ENCODE measurements at regions not wholly inside any gene's neighbourhood (a gene's known extent, or its start where the extent isn't known, plus 50 kb on each side); places are given as distances from the start of the nearest gene placed in this dataset.

GRCh38 chr2:203796248-203797010 is 71.1 kb upstream of the CTLA4 start:
- Histone ChIP-seq H4K20me1 (ENCODE audit: control insufficient read depth, insufficient read depth) (no peaks in the 10 kb centered on the region), H3K9ac (ENCODE audit: control insufficient read depth, insufficient read depth, low read length) (no peak overlapping the region), H3K9me3 (replicated peaks; ENCODE audit: control insufficient read depth, insufficient read depth, low read length) (peaks cover 3% of the 10 kb centered on the region; the same call in 2 of the 3 replicates), H3K27ac (ENCODE audit: control insufficient read depth, insufficient read depth) (no peak overlapping the region), H3K79me2 (ENCODE audit: control insufficient read depth, insufficient read depth, low read length) (no peaks in the 10 kb centered on the region), H3K4me1 (ENCODE audit: control insufficient read depth, insufficient read depth, low read length) (peaks cover 20% of the 10 kb centered on the region), H3K4me2 (ENCODE audit: control insufficient read depth, insufficient read depth) (no peak overlapping the region), H3K27me3 (replicated peaks in 1 of 2; ENCODE audit: control insufficient read depth in 2 of 2, insufficient read depth in 2 of 2, low read length in 1 of 2) (peaks cover 0 to 2% of the 10 kb centered on the region in 2 experiments; a peak in 2 of 4 replicates), H3K4me3 (no peak overlapping the region), H3K36me3 (ENCODE audit: control insufficient read depth in 2 of 2, insufficient read depth in 2 of 2, low read length in 1 of 2) (no peaks in the 10 kb centered on the region), H2AFZ (ENCODE audit: control insufficient read depth, low read depth, low read length) (no peak overlapping the region)
- 76% methylated on average over 5 of the region's 5 CpGs for whole genome bisulfite sequencing (ENCODE audit: insufficient coverage, insufficient replicate concordance, low lambda C conversion rate, missing lambda C conversion rate)
- in situ Hi-C loops (cut with MboI) (no loop called here), intact Hi-C loops (cut with micrococcal nuclease; ENCODE audit: unreplicated experiment) (no loop called here)
- RAD21 ChIA-PET (ENCODE audit: unreplicated experiment), result no interaction called here
- CTCF ChIA-PET, result interaction anchor here (0.5 kb wide), 1 partner anchor 369 kb away, joined by 3 read pairs; no protein-coding TSS in a partner anchor
- ATAC-seq, result no peak
- POLR2A ChIA-PET, result no interaction called here
- no TSS peak for BruUV-seq (replicated peaks)
- no peak for DNase-seq (ENCODE audit: low read depth, low spot score)
- no peak for FAIRE-seq
- SMC1A ChIA-PET (ENCODE audit: uncharacterized antibody, unreplicated experiment), result interaction anchor here (0.9 to 1.1 kb wide), 2 partner anchors 10 to 381 kb away, joined by 3 read pairs; no protein-coding TSS in a partner anchor
- TF ChIP-seq ZNF24 (IDR thresholded peaks at IDR 0.05) (peak; percentile 88), ZNF274 (IDR thresholded peaks at IDR 0.05; ENCODE audit: insufficient read depth, insufficient read length) (no peak), ZNF207 (IDR thresholded peaks at IDR 0.05; ENCODE audit: borderline replicate concordance) (no peak), SREBF2 (IDR thresholded peaks at IDR 0.05; ENCODE audit: low read length) (no peak), POLR2A (IDR thresholded peaks at IDR 0.05; ENCODE audit: low read depth, low read length) (no peak), SREBF1 (IDR thresholded peaks at IDR 0.05; ENCODE audit: low read length) (no peak), LARP7 (IDR thresholded peaks at IDR 0.05) (no peak)

GRCh38 chr2:203797276-203797675 is 70.3 kb upstream of the CTLA4 start:
- no peaks in the 10 kb centered on the region; a peak in 1 of 4 replicates for H3K27me3 ChIP-seq (replicated peaks in 1 of 2; ENCODE audit: control insufficient read depth in 2 of 2, insufficient read depth in 2 of 2, low read length in 1 of 2)
- TF ChIP-seq RAD21 (IDR thresholded peaks at IDR 0.05; ENCODE audit: insufficient read depth, low read depth, low read length) (no peak), MYB (IDR thresholded peaks at IDR 0.05; ENCODE audit: borderline replicate concordance, low read depth, low read length) (no peak), CUX1 (IDR thresholded peaks at IDR 0.05; ENCODE audit: insufficient replicate concordance, low read depth, low read length) (no peak), HDGF (IDR thresholded peaks at IDR 0.05) (no peak), SMC3 (IDR thresholded peaks at IDR 0.05; ENCODE audit: borderline replicate concordance, low read length) (no peak)

More at GRCh38 chr2:203797276-203797675, 70.3 kb upstream of the CTLA4 start:
- ChIA-PET CTCF (interaction anchor here (0.5 kb wide), 1 partner anchor 370 kb away, joined by 3 read pairs; no protein-coding TSS in a partner anchor), RAD21 (ENCODE audit: unreplicated experiment) (no interaction called here), POLR2A (no interaction called here), SMC1A (ENCODE audit: uncharacterized antibody, unreplicated experiment) (interaction anchor here (0.5 kb wide), 1 partner anchor 447 kb away, joined by 3 read pairs; no protein-coding TSS in a partner anchor)
- BruUV-seq (replicated peaks), result no TSS peak
- no peaks in the 10 kb centered on the region for H3K79me2 ChIP-seq (ENCODE audit: control insufficient read depth, insufficient read depth, low read length)
- no peaks in the 10 kb centered on the region for H4K20me1 ChIP-seq (ENCODE audit: control insufficient read depth, insufficient read depth)
- in situ Hi-C loops (cut with MboI), result no loop called here
- no peaks in the 10 kb centered on the region for H3K36me3 ChIP-seq (ENCODE audit: control insufficient read depth in 2 of 2, insufficient read depth in 2 of 2, low read length in 1 of 2)
- FAIRE-seq (no peak), ATAC-seq (no peak), DNase-seq (ENCODE audit: low read depth, low spot score) (no peak)
- H2AFZ ChIP-seq (ENCODE audit: control insufficient read depth, low read depth, low read length), result no peak overlapping the region
- H3K4me2 ChIP-seq (ENCODE audit: control insufficient read depth, insufficient read depth), result no peak overlapping the region
- no peak overlapping the region for H3K4me3 ChIP-seq
- H3K9ac ChIP-seq (ENCODE audit: control insufficient read depth, insufficient read depth, low read length), result no peak overlapping the region
- peaks cover 4% of the 10 kb centered on the region; the same call in 2 of the 3 replicates for H3K9me3 ChIP-seq (replicated peaks; ENCODE audit: control insufficient read depth, insufficient read depth, low read length)
- intact Hi-C loops (cut with micrococcal nuclease; ENCODE audit: unreplicated experiment), result no loop called here
- no peak overlapping the region for H3K27ac ChIP-seq (ENCODE audit: control insufficient read depth, insufficient read depth)
- 88% methylated on average over 2 of the region's 2 CpGs for WGBS (ENCODE audit: insufficient coverage, insufficient replicate concordance, low lambda C conversion rate, missing lambda C conversion rate)
- peaks cover 20% of the 10 kb centered on the region for H3K4me1 ChIP-seq (ENCODE audit: control insufficient read depth, insufficient read depth, low read length)
